Gastroesophageal sphincter (tissue), 4 donors: ENCODE measurements at regions not wholly inside any gene's neighbourhood (a gene's known extent, or its start where the extent isn't known, plus 50 kb on each side); places are given as distances from the start of the nearest gene placed in this dataset.

Experiments
- ATAC-seq: fragments of 150-250 bp; one replicate; pipeline ENCODE4 v1.9.1; 2016; ENCODE audit warnings: mild to moderate bottlenecking, moderate library complexity
- H3K27ac ChIP-seq, 4 donors: fragments of 200-600 bp; sonication (generic) in 3 of 4; 1 replicate in 3 of 4; 2 replicates in 1 of 4; pipeline ENCODE4 v1.5.1; 2016 to 2019
- H3K27me3 ChIP-seq: fragments of 200-600 bp; sonication (generic); one replicate; pipeline ENCODE4 v1.5.1; 2019
- H3K36me3 ChIP-seq, 2 donors: fragments of 200-600 bp; sonication (generic); one replicate each; pipeline ENCODE4 v1.5.1; 2019; ENCODE audit warnings: control low read depth in 1 of 2
- H3K4me1 ChIP-seq, 3 donors: fragments of 200-600 bp; sonication (generic); 1 replicate in 2 of 3; 2 replicates in 1 of 3; pipeline ENCODE4 v1.5.1; 2016 to 2019; ENCODE audit warnings: control low read depth in 2 of 3
- H3K4me3 ChIP-seq, 2 donors: fragments of 200-600 bp; sonication (generic); one replicate each; pipeline ENCODE4 v1.5.1; 2019; ENCODE audit warnings: mild to moderate bottlenecking in 1 of 2, moderate library complexity in 1 of 2
- H3K9me3 ChIP-seq, 3 donors: fragments of 200-600 bp; sonication (generic); one replicate each; pipeline ENCODE4 v1.5.1; 2017 to 2019; ENCODE audit warnings: control low read depth in 2 of 3
- CTCF ChIP-seq, 4 experiments: fragments of 200-600 bp in 2 of 4; fragments of 450-650 bp in 2 of 4; sonication (generic) in 1 of 4; IDR thresholded peaks; one replicate each; pipeline ENCODE4 v1.5.1; 2017 to 2019; ENCODE audit warnings: antibody characterized with exemption in 4 of 4, mild to moderate bottlenecking in 2 of 4, moderate library complexity in 2 of 4
- EP300 ChIP-seq: sonication (generic); formaldehyde crosslinking; IDR thresholded peaks from one replicate; pipeline ENCODE4 v1.6.1; 2017; ENCODE audit warnings: antibody characterized with exemption, mild to moderate bottlenecking
- POLR2A ChIP-seq, 2 donors: fragments of 450-650 bp; IDR thresholded peaks; one replicate each; pipeline ENCODE4 v1.6.1; 2017; ENCODE audit warnings: antibody characterized with exemption in 2 of 2, mild to moderate bottlenecking in 2 of 2, moderate library complexity in 1 of 2
- POLR2AphosphoS5 ChIP-seq: sonication (generic); formaldehyde crosslinking; IDR thresholded peaks from one replicate; pipeline ENCODE4 v1.6.1; 2017; ENCODE audit warnings: antibody characterized with exemption
- WGBS, 2 donors: methylation state at CpG; one replicate each; pipeline ENCODE4 v1.1.5; 2018; ENCODE audit warnings: low coverage in 1 of 2; 5-methylcytosine and 5-hydroxymethylcytosine counted together

- ATAC-seq: no peak
- Histone ChIP-seq H3K36me3 (no peaks in the 10 kb centered on the region), H3K27me3 (no peaks in the 10 kb centered on the region), H3K4me1 (no peaks in the 10 kb centered on the region), H3K27ac (no peak overlapping the region), H3K4me3 (no peak overlapping the region), H3K9me3 (no peaks in the 10 kb centered on the region)
- no peak for TF ChIP-seq CTCF (IDR thresholded peaks at IDR 0.05)
- no peak for TF ChIP-seq POLR2A (IDR thresholded peaks at IDR 0.05)
- no peak for TF ChIP-seq EP300
- TF ChIP-seq POLR2AphosphoS5: no peak
- WGBS, 2 donors: 40 to 81% methylated on average over 1 to 3 of the region's 3 CpGs
Measured at GRCh38 chr11:109756951-109757350, 335.0 kb downstream of the C11orf87 start.

GRCh38 chr11:109762546-109762945, 330.6 kb upstream of the ZC3H12C start:
- H3K9me3 ChIP-seq: no peaks in the 10 kb centered on the region
- no peaks in the 10 kb centered on the region for H3K4me1 ChIP-seq
- no peak for ATAC-seq
- no peak overlapping the region for H3K27ac ChIP-seq
- no peaks in the 10 kb centered on the region for H3K27me3 ChIP-seq
- H3K4me3 ChIP-seq: no peak overlapping the region
- no peak for TF ChIP-seq CTCF (IDR thresholded peaks at IDR 0.05)
- no peak for TF ChIP-seq EP300
- TF ChIP-seq POLR2A (IDR thresholded peaks at IDR 0.05): no peak
- no peak for TF ChIP-seq POLR2AphosphoS5
- 72 to 81% methylated on average over 3 of the region's 3 CpGs for WGBS, 2 donors
- H3K36me3 ChIP-seq: no peaks in the 10 kb centered on the region

- 90 to 97% methylated on average over 3 to 5 of the region's 5 CpGs for WGBS, 2 donors
- no peak for ATAC-seq
- Histone ChIP-seq H3K36me3 (no peaks in the 10 kb centered on the region), H3K27ac (no peak overlapping the region), H3K9me3 (no peaks in the 10 kb centered on the region), H3K27me3 (no peaks in the 10 kb centered on the region), H3K4me3 (no peak overlapping the region), H3K4me1 (no peaks in the 10 kb centered on the region)
- TF ChIP-seq CTCF (IDR thresholded peaks at IDR 0.05) (no peak), POLR2AphosphoS5 (no peak), POLR2A (IDR thresholded peaks at IDR 0.05) (no peak), EP300 (no peak)
Measured at GRCh38 chr11:109765709-109766311, 327.4 kb upstream of the ZC3H12C start.

- Histone ChIP-seq H3K4me1 (no peaks in the 10 kb centered on the region), H3K27me3 (no peaks in the 10 kb centered on the region), H3K36me3 (no peaks in the 10 kb centered on the region), H3K4me3 (no peak overlapping the region), H3K27ac (no peak overlapping the region), H3K9me3 (no peaks in the 10 kb centered on the region)
- 90% methylated on average over 2 of the region's 4 CpGs; no CpG with 5 or more reads in 1 of the 2 donors for WGBS, 2 donors
- no peak for TF ChIP-seq POLR2AphosphoS5
- no peak for TF ChIP-seq POLR2A (IDR thresholded peaks at IDR 0.05)
- no peak for TF ChIP-seq CTCF (IDR thresholded peaks at IDR 0.05)
- TF ChIP-seq EP300: no peak
- ATAC-seq: no peak
Measured at GRCh38 chr11:109769858-109770257, 323.3 kb upstream of the ZC3H12C start.

GRCh38 chr11:109770323-109770722, 322.9 kb upstream of the ZC3H12C start:
- Histone ChIP-seq H3K4me3 (no peak overlapping the region), H3K9me3 (no peaks in the 10 kb centered on the region), H3K27ac (no peak overlapping the region), H3K36me3 (no peaks in the 10 kb centered on the region), H3K4me1 (no peaks in the 10 kb centered on the region), H3K27me3 (no peaks in the 10 kb centered on the region)
- no peak for ATAC-seq
- no peak for TF ChIP-seq CTCF (IDR thresholded peaks at IDR 0.05)
